A549 (cell line): ENCODE measurements at regions not wholly inside any gene's neighbourhood (a gene's known extent, or its start where the extent isn't known, plus 50 kb on each side); places are given as distances from the start of the nearest gene placed in this dataset.

ENCODE experiments used
- CTCF ChIP-seq: fragments of >200 bp; sonication (Bioruptor Twin); formaldehyde crosslinking; IDR thresholded peaks from 3 replicates; pipeline ENCODE4 v1.5.1; 2016
- ELK1 ChIP-seq: fragments of 150-350 bp; IDR thresholded peaks from 2 replicates; pipeline ENCODE4 v1.6.1; 2014; ENCODE audit warnings: low read depth, mild to moderate bottlenecking, low read length
- FOSB ChIP-seq: fragments of 250-450 bp; sonication (Bioruptor Pico); IDR thresholded peaks from 2 replicates; pipeline ENCODE4 v1.5.0; 2020; ENCODE audit warnings: mild to moderate bottlenecking, moderate library complexity
- HDAC2 ChIP-seq: fragments of 200-600 bp; sonication (generic); IDR thresholded peaks from 2 replicates; pipeline ENCODE4 v1.6.1; 2016
- JUN ChIP-seq, 2 experiments: fragments of >200 bp; sonication (Bioruptor Twin); formaldehyde crosslinking; IDR thresholded peaks; 2 replicates in 1 of 2; 3 replicates in 1 of 2; pipeline ENCODE4 v1.6.1; 2016 to 2017
- MYC ChIP-seq: IDR thresholded peaks from 2 replicates; pipeline ENCODE4 v1.6.1; 2012; ENCODE audit warnings: mild to moderate bottlenecking, inconsistent platforms, low read length, improper control_type of control experiment, borderline replicate concordance
- RAD21 ChIP-seq, 2 experiments: fragments of >200 bp in 1 of 2; sonication (Bioruptor Twin) in 1 of 2; formaldehyde crosslinking in 1 of 2; IDR thresholded peaks in 1 of 2; conservative IDR thresholded peaks in 1 of 2; 2 replicates in 1 of 2; 3 replicates in 1 of 2; pipeline ENCODE4 v1.6.1; 2012 to 2018; ENCODE audit warnings: inconsistent platforms in 1 of 2

- TF ChIP-seq CTCF (no peak), RAD21 (conservative IDR thresholded peaks at IDR 0.05 in 1 of 2, IDR thresholded peaks at IDR 0.05 in 1 of 2) (no peak), ELK1 (no peak), FOSB (CRISPR knock-in tag) (no peak), JUN (IDR thresholded peaks at IDR 0.05) (no peak), HDAC2 (no peak), MYC (no peak)
Measured at GRCh38 chrX:6849716-6850414, 297.6 kb upstream of the STS start.
